ENCODE measurements at regions not wholly inside any gene's neighbourhood (a gene's known extent, or its start where the extent isn't known, plus 50 kb on each side); places are given as distances from the start of the nearest gene placed in this dataset.

DNA sequence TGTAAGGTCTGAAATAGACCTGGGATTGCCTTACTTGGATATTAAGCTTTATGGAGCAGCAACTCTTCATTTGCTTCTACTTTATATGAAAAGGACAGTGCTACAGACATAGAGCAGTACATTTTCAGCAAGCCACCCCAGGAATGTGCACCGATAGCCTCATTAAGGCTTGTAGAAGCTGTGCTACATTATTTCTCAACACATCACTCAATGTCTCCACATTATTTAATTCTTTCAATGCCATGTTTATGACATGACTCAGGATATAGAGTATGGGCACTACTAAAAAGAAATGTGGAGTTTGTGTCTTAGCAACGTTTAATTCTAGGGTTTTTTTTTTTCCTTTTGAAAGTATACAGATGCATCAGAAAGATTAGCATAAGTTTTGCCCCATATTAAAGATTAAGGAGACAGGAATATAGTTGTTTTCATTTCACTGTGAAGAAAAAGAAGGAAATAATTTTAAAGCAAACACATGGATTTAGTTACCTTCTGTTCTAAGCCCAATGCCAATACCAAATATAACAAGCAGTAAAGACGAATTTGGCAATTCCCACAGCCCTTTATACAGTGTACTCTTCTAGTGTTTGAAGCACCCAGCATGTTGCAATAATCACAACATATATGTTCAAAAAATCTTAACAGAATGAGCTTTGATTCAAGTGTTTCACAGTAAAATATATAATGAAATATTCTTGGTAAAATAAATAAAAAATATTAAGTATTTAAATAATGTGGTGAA, 2140.1 kb upstream of the AGA start:
- Histone ChIP-seq H3K79me2 (ENCODE audit: control insufficient read depth, insufficient read depth, low read length) (no peaks in the 10 kb centered on the region), H3K27me3 (replicated peaks in 1 of 2; ENCODE audit: control insufficient read depth in 2 of 2, insufficient read depth in 2 of 2, low read length in 1 of 2) (no peaks in the 10 kb centered on the region), H3K9ac (ENCODE audit: control insufficient read depth, insufficient read depth, low read length) (no peak overlapping the region), H2AFZ (ENCODE audit: control insufficient read depth, low read depth, low read length) (no peak overlapping the region), H3K4me3 (no peak overlapping the region), H3K36me3 (ENCODE audit: control insufficient read depth in 2 of 2, insufficient read depth in 2 of 2, low read length in 1 of 2) (no peaks in the 10 kb centered on the region), H4K20me1 (ENCODE audit: control insufficient read depth, insufficient read depth) (no peaks in the 10 kb centered on the region), H3K4me2 (ENCODE audit: control insufficient read depth, insufficient read depth) (no peak overlapping the region), H3K9me3 (replicated peaks; ENCODE audit: control insufficient read depth, insufficient read depth, low read length) (no peaks in the 10 kb centered on the region), H3K27ac (ENCODE audit: control insufficient read depth, insufficient read depth) (no peak overlapping the region), H3K4me1 (ENCODE audit: control insufficient read depth, insufficient read depth, low read length) (no peaks in the 10 kb centered on the region)
- TF ChIP-seq MTA2 (IDR thresholded peaks at IDR 0.05; ENCODE audit: low read depth) (no peak), EGR1 (IDR thresholded peaks at IDR 0.05; ENCODE audit: borderline replicate concordance in 1 of 2, low read depth in 2 of 2, low read length in 2 of 2) (no peak), RELA (IDR thresholded peaks at IDR 0.05; ENCODE audit: borderline replicate concordance, partially characterized antibody) (no peak), CHD4 (IDR thresholded peaks at IDR 0.05) (no peak), ATF3 (IDR thresholded peaks at IDR 0.05; ENCODE audit: borderline replicate concordance, extremely low read depth, low read depth, low read length) (no peak), RAD51 (IDR thresholded peaks at IDR 0.05) (no peak), CEBPB (IDR thresholded peaks at IDR 0.05; ENCODE audit: borderline replicate concordance in 1 of 2, low read depth in 2 of 2, low read length in 2 of 2) (no peak)
- ATAC-seq, result no peak
- no peak for FAIRE-seq
- in situ Hi-C loops (cut with MboI) (no loop called here), intact Hi-C loops (cut with micrococcal nuclease; ENCODE audit: unreplicated experiment) (no loop called here)
- POLR2A ChIA-PET, result no interaction called here
- BruUV-seq (replicated peaks), result no TSS peak
- WGBS (ENCODE audit: insufficient coverage, insufficient replicate concordance, low lambda C conversion rate, missing lambda C conversion rate), result 0% methylated on average over 3 of the region's 3 CpGs
- SMC1A ChIA-PET (ENCODE audit: uncharacterized antibody, unreplicated experiment), result interaction anchor here (0.8 to 1.0 kb wide), 3 partner anchors 13 to 34 kb away, joined by 3 read pairs; no protein-coding TSS in a partner anchor
- RAD21 ChIA-PET (ENCODE audit: unreplicated experiment), result no interaction called here
- CTCF ChIA-PET, result interaction anchor here (0.7 kb wide), 1 partner anchor 46 kb away, joined by 3 read pairs; no protein-coding TSS in a partner anchor
- no peak for DNase-seq (ENCODE audit: low read depth, low spot score)

Measured in GM12878 (cell line).